ENCODE measurements at regions not wholly inside any gene's neighbourhood (a gene's known extent, or its start where the extent isn't known, plus 50 kb on each side); places are given as distances from the start of the nearest gene placed in this dataset.

DNA sequence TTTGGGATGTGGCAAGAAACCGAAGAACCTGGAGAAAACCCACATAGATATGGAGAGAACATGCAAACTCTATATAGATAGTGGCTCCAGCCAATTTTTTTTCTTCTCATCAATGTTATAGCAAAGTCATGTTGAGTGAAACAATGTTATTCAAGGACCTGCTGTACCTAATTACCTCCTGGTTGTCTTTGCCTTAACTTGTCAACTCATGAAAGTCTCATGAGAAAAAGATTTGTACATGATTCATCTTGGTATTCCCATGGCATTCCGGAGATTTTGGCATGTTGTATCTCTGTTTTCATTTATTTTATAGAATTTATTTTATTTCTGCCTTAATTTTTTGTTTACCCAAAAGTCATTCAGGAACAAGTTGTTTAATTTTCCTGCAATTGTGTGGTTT is 303.8 kb upstream of the CDIN1 start:
- no peak for TF ChIP-seq TAF1 (IDR thresholded peaks at IDR 0.05; ENCODE audit: borderline replicate concordance, insufficient read depth, low read length)
- TF ChIP-seq, protein P1, sequence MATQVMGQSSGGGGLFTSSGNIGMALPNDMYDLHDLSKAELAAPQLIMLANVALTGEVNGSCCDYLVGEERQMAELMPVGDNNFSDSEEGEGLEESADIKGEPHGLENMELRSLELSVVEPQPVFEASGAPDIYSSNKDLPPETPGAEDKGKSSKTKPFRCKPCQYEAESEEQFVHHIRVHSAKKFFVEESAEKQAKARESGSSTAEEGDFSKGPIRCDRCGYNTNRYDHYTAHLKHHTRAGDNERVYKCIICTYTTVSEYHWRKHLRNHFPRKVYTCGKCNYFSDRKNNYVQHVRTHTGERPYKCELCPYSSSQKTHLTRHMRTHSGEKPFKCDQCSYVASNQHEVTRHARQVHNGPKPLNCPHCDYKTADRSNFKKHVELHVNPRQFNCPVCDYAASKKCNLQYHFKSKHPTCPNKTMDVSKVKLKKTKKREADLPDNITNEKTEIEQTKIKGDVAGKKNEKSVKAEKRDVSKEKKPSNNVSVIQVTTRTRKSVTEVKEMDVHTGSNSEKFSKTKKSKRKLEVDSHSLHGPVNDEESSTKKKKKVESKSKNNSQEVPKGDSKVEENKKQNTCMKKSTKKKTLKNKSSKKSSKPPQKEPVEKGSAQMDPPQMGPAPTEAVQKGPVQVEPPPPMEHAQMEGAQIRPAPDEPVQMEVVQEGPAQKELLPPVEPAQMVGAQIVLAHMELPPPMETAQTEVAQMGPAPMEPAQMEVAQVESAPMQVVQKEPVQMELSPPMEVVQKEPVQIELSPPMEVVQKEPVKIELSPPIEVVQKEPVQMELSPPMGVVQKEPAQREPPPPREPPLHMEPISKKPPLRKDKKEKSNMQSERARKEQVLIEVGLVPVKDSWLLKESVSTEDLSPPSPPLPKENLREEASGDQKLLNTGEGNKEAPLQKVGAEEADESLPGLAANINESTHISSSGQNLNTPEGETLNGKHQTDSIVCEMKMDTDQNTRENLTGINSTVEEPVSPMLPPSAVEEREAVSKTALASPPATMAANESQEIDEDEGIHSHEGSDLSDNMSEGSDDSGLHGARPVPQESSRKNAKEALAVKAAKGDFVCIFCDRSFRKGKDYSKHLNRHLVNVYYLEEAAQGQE (IDR thresholded peaks at IDR 0.05; ENCODE audit: insufficient read depth in 1 of 2, low read depth in 2 of 2, low read length in 2 of 2): no peak
- TF ChIP-seq POLR2AphosphoS5 (IDR thresholded peaks at IDR 0.05; ENCODE audit: low read depth, low read length): no peak
- no peak for TF ChIP-seq SIN3A (IDR thresholded peaks at IDR 0.05; ENCODE audit: borderline replicate concordance, insufficient read depth, low read length)
- no peak for TF ChIP-seq FOXP2 (optimal IDR thresholded peaks at IDR 0.05; ENCODE audit: borderline replicate concordance, extremely low read depth, extremely low read length, insufficient read depth)

DNA sequence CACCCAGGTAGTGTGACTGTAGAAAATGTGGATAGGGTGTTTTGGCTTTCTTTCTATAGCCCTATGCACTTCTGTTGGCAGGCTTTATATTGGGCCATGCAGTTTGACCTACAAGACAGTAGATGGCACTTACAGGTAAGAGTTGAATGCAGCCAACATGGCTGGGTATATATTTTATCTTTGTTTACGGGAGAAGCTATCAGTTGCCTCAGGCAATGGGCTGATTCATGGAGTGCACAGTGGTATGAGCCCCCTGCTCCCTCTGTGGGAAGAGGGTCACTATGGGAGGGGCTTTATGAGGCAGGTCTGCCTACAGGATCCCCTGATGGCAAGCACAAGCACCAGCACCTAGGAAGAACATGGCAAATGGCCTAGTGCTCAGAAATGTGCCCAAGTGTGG is 301.2 kb upstream of the CDIN1 start:
- no peak for TF ChIP-seq FOXP2 (optimal IDR thresholded peaks at IDR 0.05; ENCODE audit: borderline replicate concordance, extremely low read depth, extremely low read length, insufficient read depth)
- no peak for TF ChIP-seq SIN3A (IDR thresholded peaks at IDR 0.05; ENCODE audit: borderline replicate concordance, insufficient read depth, low read length)

DNA sequence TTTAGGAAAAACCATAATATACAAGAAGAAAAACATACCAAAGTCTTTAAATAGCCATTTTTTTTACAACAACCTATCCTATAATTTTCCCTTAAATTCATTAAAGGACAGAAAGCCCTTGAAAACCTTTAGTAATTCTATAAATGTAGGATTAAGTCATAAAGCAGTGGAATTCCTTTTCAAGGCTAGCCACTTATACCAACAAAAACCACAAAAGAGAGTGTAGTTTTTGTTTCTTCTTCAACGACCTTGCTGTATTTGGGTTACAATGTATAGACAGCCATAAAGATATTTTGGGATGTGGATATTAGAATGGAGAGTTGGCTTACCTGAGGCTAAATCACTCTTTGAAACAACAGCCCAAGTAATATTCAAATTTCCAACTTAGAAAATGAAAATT is 296.6 kb upstream of the CDIN1 start:
- TF ChIP-seq TAF1 (IDR thresholded peaks at IDR 0.05; ENCODE audit: borderline replicate concordance, insufficient read depth, low read length): no peak
- TF ChIP-seq POLR2AphosphoS5 (IDR thresholded peaks at IDR 0.05; ENCODE audit: low read depth, low read length): no peak
- TF ChIP-seq FOXP2 (optimal IDR thresholded peaks at IDR 0.05; ENCODE audit: borderline replicate concordance, extremely low read depth, extremely low read length, insufficient read depth): no peak
- TF ChIP-seq SIN3A (IDR thresholded peaks at IDR 0.05; ENCODE audit: borderline replicate concordance, insufficient read depth, low read length): no peak
- TF ChIP-seq, protein P1 (IDR thresholded peaks at IDR 0.05; ENCODE audit: insufficient read depth in 1 of 2, low read depth in 2 of 2, low read length in 2 of 2): no peak

DNA sequence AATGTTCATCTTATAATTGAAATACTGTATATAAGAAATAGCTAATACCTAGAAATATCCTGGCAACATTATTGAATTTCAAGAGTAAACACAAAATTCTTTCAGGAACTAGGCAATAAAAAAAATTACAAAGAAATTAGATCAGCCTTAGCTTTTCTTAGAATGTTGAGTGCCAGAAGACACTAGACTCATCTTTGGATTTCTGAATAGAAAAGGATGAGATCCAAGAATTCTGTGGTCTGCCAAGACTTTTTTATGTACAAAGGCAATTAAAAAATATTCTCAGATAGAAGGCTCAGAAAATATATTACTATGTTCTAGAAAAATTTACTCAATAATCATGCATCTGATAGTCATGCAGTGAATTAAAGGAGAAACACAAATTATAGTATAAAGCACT is 294.5 kb upstream of the CDIN1 start:
- TF ChIP-seq TAF1 (IDR thresholded peaks at IDR 0.05; ENCODE audit: borderline replicate concordance, insufficient read depth, low read length) (no peak), POLR2AphosphoS5 (IDR thresholded peaks at IDR 0.05; ENCODE audit: low read depth, low read length) (no peak), FOXP2 (optimal IDR thresholded peaks at IDR 0.05; ENCODE audit: borderline replicate concordance, extremely low read depth, extremely low read length, insufficient read depth) (no peak), SIN3A (IDR thresholded peaks at IDR 0.05; ENCODE audit: borderline replicate concordance, insufficient read depth, low read length) (no peak)
- TF ChIP-seq, protein P1 (IDR thresholded peaks at IDR 0.05; ENCODE audit: insufficient read depth in 1 of 2, low read depth in 2 of 2, low read length in 2 of 2): no peak

DNA sequence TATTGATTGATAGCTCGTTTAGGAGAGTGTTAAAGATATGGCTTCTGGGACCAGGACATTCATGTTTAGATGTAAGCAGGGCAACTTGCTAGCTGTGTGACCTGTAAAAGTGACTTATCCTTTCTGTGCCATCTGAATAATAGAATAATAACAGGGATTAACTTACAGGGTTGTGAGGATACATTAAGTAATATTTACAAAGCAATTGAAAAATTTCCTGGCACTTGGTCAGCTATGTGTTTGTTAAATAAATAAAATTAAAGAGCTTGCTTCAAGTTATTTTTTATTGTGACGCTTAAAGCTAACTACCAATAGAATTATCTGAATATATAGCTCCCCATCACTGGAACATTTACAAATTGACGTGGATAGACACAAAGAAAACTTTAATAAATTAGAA is 287.9 kb upstream of the CDIN1 start:
- no peak for TF ChIP-seq POLR2AphosphoS5 (IDR thresholded peaks at IDR 0.05; ENCODE audit: low read depth, low read length)
- TF ChIP-seq TAF1 (IDR thresholded peaks at IDR 0.05; ENCODE audit: borderline replicate concordance, insufficient read depth, low read length): no peak
- no peak for TF ChIP-seq FOXP2 (optimal IDR thresholded peaks at IDR 0.05; ENCODE audit: borderline replicate concordance, extremely low read depth, extremely low read length, insufficient read depth)
- TF ChIP-seq SIN3A (IDR thresholded peaks at IDR 0.05; ENCODE audit: borderline replicate concordance, insufficient read depth, low read length): no peak
- TF ChIP-seq, protein P1 (IDR thresholded peaks at IDR 0.05; ENCODE audit: insufficient read depth in 1 of 2, low read depth in 2 of 2, low read length in 2 of 2): no peak
